ENCODE measurements at regions not wholly inside any gene's neighbourhood (a gene's known extent, or its start where the extent isn't known, plus 50 kb on each side); places are given as distances from the start of the nearest gene placed in this dataset.

- BruUV-seq (replicated peaks) = no TSS peak
- 33% methylated on average over 6 of the region's 7 CpGs for WGBS (ENCODE audit: low lambda C conversion rate)
- intact Hi-C loops (cut with micrococcal nuclease; ENCODE audit: unreplicated experiment) = no loop called here
These were observed 345.7 kb upstream of the RUNX1 start for GRCh38 chr21:35394634-35395369.

GRCh38 chr21:35394049-35394448, 344.9 kb upstream of the RUNX1 start:
- Histone ChIP-seq H3K9me3 (ENCODE audit: low read length) (no peaks in the 10 kb centered on the region), H4K20me1 (ENCODE audit: insufficient read depth, low read length) (no peaks in the 10 kb centered on the region), H3K4me3 (replicated peaks in 1 of 3; ENCODE audit: insufficient read depth in 1 of 3, low read depth in 2 of 3, low read length in 3 of 3) (no peak overlapping the region), H3K36me3 (replicated peaks in 1 of 2; ENCODE audit: control insufficient read depth in 1 of 2, insufficient read depth in 2 of 2, low read length in 2 of 2) (no peaks in the 10 kb centered on the region), H3K27me3 (ENCODE audit: control insufficient read depth in 1 of 2, insufficient read depth in 2 of 2, low read length in 2 of 2) (no peaks in the 10 kb centered on the region), H3K27ac (ENCODE audit: extremely low read length, insufficient read depth, low read length) (no peak overlapping the region), H3K4me2 (ENCODE audit: low read depth, low read length) (no peak overlapping the region), H3K4me1 (ENCODE audit: insufficient read depth, low read length) (0 out of 2 replicates have a peak, but pooled peaks cover 6% of the 10 kb centered on the region), H2AFZ (ENCODE audit: low read length) (no peak overlapping the region), H3K9ac (ENCODE audit: insufficient read depth, low read depth, low read length) (no peak overlapping the region), H3K79me2 (ENCODE audit: insufficient read depth, low read length) (no peaks in the 10 kb centered on the region)
- no peak for FAIRE-seq
- no peak for ATAC-seq
- no peak for DNase-seq (ENCODE audit: low spot score)
- no peak for TF ChIP-seq MLX (CRISPR knock-in tag; IDR thresholded peaks at IDR 0.05)
- TF ChIP-seq ZNF160 (CRISPR knock-in tag; IDR thresholded peaks at IDR 0.05) = no peak
- no peak for TF ChIP-seq STAG1 (CRISPR knock-in tag; IDR thresholded peaks at IDR 0.05)
- TF ChIP-seq, protein P1, sequence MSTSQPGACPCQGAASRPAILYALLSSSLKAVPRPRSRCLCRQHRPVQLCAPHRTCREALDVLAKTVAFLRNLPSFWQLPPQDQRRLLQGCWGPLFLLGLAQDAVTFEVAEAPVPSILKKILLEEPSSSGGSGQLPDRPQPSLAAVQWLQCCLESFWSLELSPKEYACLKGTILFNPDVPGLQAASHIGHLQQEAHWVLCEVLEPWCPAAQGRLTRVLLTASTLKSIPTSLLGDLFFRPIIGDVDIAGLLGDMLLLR (CRISPR knock-in tag; IDR thresholded peaks at IDR 0.05) = no peak
- no peak for TF ChIP-seq ZNF282 (IDR thresholded peaks at IDR 0.05; ENCODE audit: partially characterized antibody)
- TF ChIP-seq, protein P2, sequence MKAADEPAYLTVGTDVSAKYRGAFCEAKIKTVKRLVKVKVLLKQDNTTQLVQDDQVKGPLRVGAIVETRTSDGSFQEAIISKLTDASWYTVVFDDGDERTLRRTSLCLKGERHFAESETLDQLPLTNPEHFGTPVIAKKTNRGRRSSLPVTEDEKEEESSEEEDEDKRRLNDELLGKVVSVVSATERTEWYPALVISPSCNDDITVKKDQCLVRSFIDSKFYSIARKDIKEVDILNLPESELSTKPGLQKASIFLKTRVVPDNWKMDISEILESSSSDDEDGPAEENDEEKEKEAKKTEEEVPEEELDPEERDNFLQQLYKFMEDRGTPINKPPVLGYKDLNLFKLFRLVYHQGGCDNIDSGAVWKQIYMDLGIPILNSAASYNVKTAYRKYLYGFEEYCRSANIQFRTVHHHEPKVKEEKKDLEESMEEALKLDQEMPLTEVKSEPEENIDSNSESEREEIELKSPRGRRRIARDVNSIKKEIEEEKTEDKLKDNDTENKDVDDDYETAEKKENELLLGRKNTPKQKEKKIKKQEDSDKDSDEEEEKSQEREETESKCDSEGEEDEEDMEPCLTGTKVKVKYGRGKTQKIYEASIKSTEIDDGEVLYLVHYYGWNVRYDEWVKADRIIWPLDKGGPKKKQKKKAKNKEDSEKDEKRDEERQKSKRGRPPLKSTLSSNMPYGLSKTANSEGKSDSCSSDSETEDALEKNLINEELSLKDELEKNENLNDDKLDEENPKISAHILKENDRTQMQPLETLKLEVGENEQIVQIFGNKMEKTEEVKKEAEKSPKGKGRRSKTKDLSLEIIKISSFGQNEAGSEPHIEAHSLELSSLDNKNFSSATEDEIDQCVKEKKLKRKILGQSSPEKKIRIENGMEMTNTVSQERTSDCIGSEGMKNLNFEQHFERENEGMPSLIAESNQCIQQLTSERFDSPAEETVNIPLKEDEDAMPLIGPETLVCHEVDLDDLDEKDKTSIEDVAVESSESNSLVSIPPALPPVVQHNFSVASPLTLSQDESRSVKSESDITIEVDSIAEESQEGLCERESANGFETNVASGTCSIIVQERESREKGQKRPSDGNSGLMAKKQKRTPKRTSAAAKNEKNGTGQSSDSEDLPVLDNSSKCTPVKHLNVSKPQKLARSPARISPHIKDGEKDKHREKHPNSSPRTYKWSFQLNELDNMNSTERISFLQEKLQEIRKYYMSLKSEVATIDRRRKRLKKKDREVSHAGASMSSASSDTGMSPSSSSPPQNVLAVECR (CRISPR knock-in tag; IDR thresholded peaks at IDR 0.05; ENCODE audit: borderline replicate concordance) = no peak
- no peak for TF ChIP-seq KDM3A (CRISPR knock-in tag; IDR thresholded peaks at IDR 0.05; ENCODE audit: low read depth)
- in situ Hi-C loops (cut with HindIII; ENCODE audit: extremely low pct_ligation_motif_present, low pct_unique_long_range_greater_than_20kb) (no loop called here), intact Hi-C loops (cut with micrococcal nuclease; ENCODE audit: unreplicated experiment) (no loop called here)
- BruUV-seq (replicated peaks) = no TSS peak
- ChIA-PET POLR2A (no interaction called here), CTCF (ENCODE audit: low intra/inter-chr PET ratio, low total read pairs) (no interaction called here)
- 89% methylated on average over 1 of the region's 1 CpG for WGBS (ENCODE audit: low lambda C conversion rate)

More at GRCh38 chr21:35394634-35395369, 345.7 kb upstream of the RUNX1 start:
- no peak overlapping the region for H3K27ac ChIP-seq (ENCODE audit: extremely low read length, insufficient read depth, low read length)
- H3K9ac ChIP-seq (ENCODE audit: insufficient read depth, low read depth, low read length) = no peak overlapping the region
- no peak overlapping the region for H3K4me2 ChIP-seq (ENCODE audit: low read depth, low read length)
- DNase-seq (ENCODE audit: low spot score) (peak; percentile 54), ATAC-seq (peak; percentile 54), FAIRE-seq (peak; percentile 64)
- TF ChIP-seq PHF20 (CRISPR knock-in tag; IDR thresholded peaks at IDR 0.05) (no peak), TCF7 (IDR thresholded peaks at IDR 0.05; ENCODE audit: low read depth) (no peak), CEBPB (IDR thresholded peaks at IDR 0.05; ENCODE audit: borderline replicate concordance, low read depth, low read length) (peak; percentile 70; the same call in 1 of the 2 replicates)
- H3K9me3 ChIP-seq (ENCODE audit: low read length) = no peaks in the 10 kb centered on the region
- H3K79me2 ChIP-seq (ENCODE audit: insufficient read depth, low read length) = no peaks in the 10 kb centered on the region
- H3K4me3 ChIP-seq (replicated peaks in 1 of 3; ENCODE audit: insufficient read depth in 1 of 3, low read depth in 2 of 3, low read length in 3 of 3) = no peak overlapping the region
- in situ Hi-C loops (cut with HindIII; ENCODE audit: extremely low pct_ligation_motif_present, low pct_unique_long_range_greater_than_20kb) = no loop called here
- no peak overlapping the region for H2AFZ ChIP-seq (ENCODE audit: low read length)
- H3K4me1 ChIP-seq (ENCODE audit: insufficient read depth, low read length) = 0 out of 2 replicates have a peak, but pooled peaks cover 6% of the 10 kb centered on the region
- ChIA-PET CTCF (ENCODE audit: low intra/inter-chr PET ratio, low total read pairs) (no interaction called here), POLR2A (no interaction called here)
- H3K36me3 ChIP-seq (replicated peaks in 1 of 2; ENCODE audit: control insufficient read depth in 1 of 2, insufficient read depth in 2 of 2, low read length in 2 of 2) = no peaks in the 10 kb centered on the region
- no peaks in the 10 kb centered on the region for H4K20me1 ChIP-seq (ENCODE audit: insufficient read depth, low read length)
- H3K27me3 ChIP-seq (ENCODE audit: control insufficient read depth in 1 of 2, insufficient read depth in 2 of 2, low read length in 2 of 2) = no peaks in the 10 kb centered on the region

Data from HepG2 (cell line).